ENCODE measurements at regions not wholly inside any gene's neighbourhood (a gene's known extent, or its start where the extent isn't known, plus 50 kb on each side); places are given as distances from the start of the nearest gene placed in this dataset.

- POLR2A ChIA-PET = no interaction called here
- CTCF ChIA-PET = no interaction called here
- no peaks in the 10 kb centered on the region for H3K4me1 Mint-ChIP-seq (ENCODE audit: low read depth)
- intact Hi-C loops (cut with micrococcal nuclease) = no loop called here
- ATAC-seq (no peak), DNase-seq (no peak)
- peaks cover 5% of the 10 kb centered on the region for H3K27me3 Mint-ChIP-seq
- TF ChIP-seq, protein P1, sequence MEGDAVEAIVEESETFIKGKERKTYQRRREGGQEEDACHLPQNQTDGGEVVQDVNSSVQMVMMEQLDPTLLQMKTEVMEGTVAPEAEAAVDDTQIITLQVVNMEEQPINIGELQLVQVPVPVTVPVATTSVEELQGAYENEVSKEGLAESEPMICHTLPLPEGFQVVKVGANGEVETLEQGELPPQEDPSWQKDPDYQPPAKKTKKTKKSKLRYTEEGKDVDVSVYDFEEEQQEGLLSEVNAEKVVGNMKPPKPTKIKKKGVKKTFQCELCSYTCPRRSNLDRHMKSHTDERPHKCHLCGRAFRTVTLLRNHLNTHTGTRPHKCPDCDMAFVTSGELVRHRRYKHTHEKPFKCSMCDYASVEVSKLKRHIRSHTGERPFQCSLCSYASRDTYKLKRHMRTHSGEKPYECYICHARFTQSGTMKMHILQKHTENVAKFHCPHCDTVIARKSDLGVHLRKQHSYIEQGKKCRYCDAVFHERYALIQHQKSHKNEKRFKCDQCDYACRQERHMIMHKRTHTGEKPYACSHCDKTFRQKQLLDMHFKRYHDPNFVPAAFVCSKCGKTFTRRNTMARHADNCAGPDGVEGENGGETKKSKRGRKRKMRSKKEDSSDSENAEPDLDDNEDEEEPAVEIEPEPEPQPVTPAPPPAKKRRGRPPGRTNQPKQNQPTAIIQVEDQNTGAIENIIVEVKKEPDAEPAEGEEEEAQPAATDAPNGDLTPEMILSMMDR (IDR thresholded peaks at IDR 0.05) = no peak
- H3K9me3 Mint-ChIP-seq = no peaks in the 10 kb centered on the region
- no peak overlapping the region for H3K4me3 Mint-ChIP-seq
- H3K27ac Mint-ChIP-seq = no peak overlapping the region
- H3K36me3 Mint-ChIP-seq (ENCODE audit: low read depth) = no peaks in the 10 kb centered on the region
These were observed 74.3 kb upstream of the CYRIA start for GRCh38 chr2:16739778-16740581.

DNA sequence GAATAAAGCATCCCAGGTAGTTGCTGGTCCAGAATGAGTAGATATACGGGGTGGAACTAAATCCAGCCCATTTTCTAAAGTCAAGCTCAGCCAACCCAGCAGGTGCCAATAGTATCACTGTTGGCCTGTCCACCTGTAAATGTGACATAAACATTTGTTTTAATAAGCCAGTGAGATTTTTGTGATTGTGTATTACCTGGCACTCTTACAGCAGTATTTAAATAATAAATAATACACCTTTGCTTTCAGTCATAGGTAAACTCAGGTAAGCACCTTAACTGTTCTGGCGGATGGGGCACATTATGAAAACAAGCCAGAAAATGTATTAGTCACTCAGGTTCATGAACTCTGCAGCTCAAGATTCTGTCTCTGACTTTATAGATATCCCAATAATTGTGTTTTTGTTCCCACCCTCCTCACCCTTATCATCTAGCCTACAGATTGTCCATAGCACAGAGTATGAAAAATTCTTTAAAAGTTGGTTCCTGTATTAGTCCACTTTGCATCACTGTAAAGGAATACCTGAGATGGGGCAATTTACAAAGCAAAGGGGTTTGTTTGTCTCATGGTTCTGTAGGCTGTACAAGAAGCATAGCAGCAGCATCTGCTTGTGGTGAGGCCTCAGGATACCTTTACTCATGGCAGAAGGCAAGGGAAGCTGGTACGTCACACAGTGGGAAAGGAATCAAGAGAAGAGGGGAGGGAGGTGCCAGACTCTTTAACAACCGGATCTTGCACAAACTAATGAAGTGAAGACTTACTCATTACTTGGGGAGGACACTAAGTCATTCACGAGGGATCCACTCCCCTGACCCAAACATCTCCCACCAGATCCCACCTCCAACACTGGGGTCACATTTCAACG, 73.0 kb upstream of the CYRIA start:
- ATAC-seq (no peak), DNase-seq (no peak)
- no peaks in the 10 kb centered on the region for H3K9me3 Mint-ChIP-seq
- CTCF ChIA-PET = no interaction called here
- no peak overlapping the region for H3K27ac Mint-ChIP-seq
- H3K27me3 Mint-ChIP-seq = peaks cover 2% of the 10 kb centered on the region
- POLR2A ChIA-PET = no interaction called here
- intact Hi-C loops (cut with micrococcal nuclease) = no loop called here
- TF ChIP-seq, protein P1 (IDR thresholded peaks at IDR 0.05) = no peak
- H3K4me1 Mint-ChIP-seq (ENCODE audit: low read depth) = no peaks in the 10 kb centered on the region
- H3K4me3 Mint-ChIP-seq = no peak overlapping the region
- H3K36me3 Mint-ChIP-seq (ENCODE audit: low read depth) = no peaks in the 10 kb centered on the region

- H3K27me3 Mint-ChIP-seq = peaks cover 5% of the 10 kb centered on the region
- POLR2A ChIA-PET = no interaction called here
- CTCF ChIA-PET = no interaction called here
- TF ChIP-seq, protein P1 (IDR thresholded peaks at IDR 0.05) = no peak
- no peaks in the 10 kb centered on the region for H3K36me3 Mint-ChIP-seq (ENCODE audit: low read depth)
- H3K4me3 Mint-ChIP-seq = no peak overlapping the region
- H3K27ac Mint-ChIP-seq = no peak overlapping the region
- no peaks in the 10 kb centered on the region for H3K4me1 Mint-ChIP-seq (ENCODE audit: low read depth)
- DNase-seq = no peak
- intact Hi-C loops (cut with micrococcal nuclease) = no loop called here
- no peaks in the 10 kb centered on the region for H3K9me3 Mint-ChIP-seq
- no peak for ATAC-seq
These were observed 72.2 kb upstream of the CYRIA start for GRCh38 chr2:16737812-16738211.

- peaks cover 6% of the 10 kb centered on the region for H3K27me3 Mint-ChIP-seq
- no peaks in the 10 kb centered on the region for H3K9me3 Mint-ChIP-seq
- intact Hi-C loops (cut with micrococcal nuclease) = no loop called here
- TF ChIP-seq, protein P1 (IDR thresholded peaks at IDR 0.05) = no peak
- H3K27ac Mint-ChIP-seq = no peak overlapping the region
- H3K36me3 Mint-ChIP-seq (ENCODE audit: low read depth) = no peaks in the 10 kb centered on the region
- H3K4me3 Mint-ChIP-seq = no peak overlapping the region
- ChIA-PET POLR2A (no interaction called here), CTCF (no interaction called here)
- DNase-seq (no peak), ATAC-seq (no peak)
- no peaks in the 10 kb centered on the region for H3K4me1 Mint-ChIP-seq (ENCODE audit: low read depth)
These were observed 71.0 kb upstream of the CYRIA start for GRCh38 chr2:16736633-16737032.

DNA sequence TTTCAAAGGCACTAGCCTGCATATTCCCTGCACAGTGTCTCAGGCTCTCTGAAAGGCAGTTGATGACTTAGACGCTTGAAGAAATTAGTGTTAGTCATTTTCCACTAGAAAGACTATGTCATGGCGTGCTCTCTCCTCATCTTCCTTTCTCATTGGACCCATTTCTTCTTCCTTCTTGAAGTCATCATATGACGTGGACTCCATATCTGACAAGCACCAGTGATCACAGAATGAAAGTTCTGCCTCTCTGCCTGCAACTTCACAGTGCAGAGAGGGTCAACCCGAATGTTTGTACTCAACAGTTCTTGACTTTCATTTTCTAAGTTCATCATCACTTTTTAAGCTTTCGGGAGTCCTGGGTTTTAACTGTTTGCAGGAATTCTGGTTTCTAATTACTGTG, 63.7 kb upstream of the CYRIA start:
- Mint-ChIP-seq H3K4me3 (no peak overlapping the region), H3K27ac (no peak overlapping the region)
- DNase-seq = no peak

More for the DNA sequence above, 63.7 kb upstream of the CYRIA start:
- TF ChIP-seq, protein P1 (IDR thresholded peaks at IDR 0.05) = no peak
- Mint-ChIP-seq H3K36me3 (ENCODE audit: low read depth) (no peaks in the 10 kb centered on the region), H3K4me1 (ENCODE audit: low read depth) (peaks cover 5% of the 10 kb centered on the region), H3K9me3 (no peaks in the 10 kb centered on the region), H3K27me3 (peaks cover 15% of the 10 kb centered on the region)
- CTCF ChIA-PET = no interaction called here
- peak; percentile 50 for ATAC-seq
- intact Hi-C loops (cut with micrococcal nuclease) = no loop called here
- POLR2A ChIA-PET = no interaction called here
